SK-MEL-5 (cell line): ENCODE measurements at regions not wholly inside any gene's neighbourhood (a gene's known extent, or its start where the extent isn't known, plus 50 kb on each side); places are given as distances from the start of the nearest gene placed in this dataset.

Experiments used
- DNase-seq: peaks from one replicate; pipeline ENCODE4 v3.0.0-alpha.2; 2016; ENCODE audit warnings: low read depth, low spot score
- in situ Hi-C: cut with HindIII; loops from 2 replicates; pipeline ENCODE4 v1.10.0; 2016; ENCODE audit warnings: low sequenced_read_pairs, high pct_unique_total_duplicates, low pct_unique_long_range_greater_than_20kb

DNA sequence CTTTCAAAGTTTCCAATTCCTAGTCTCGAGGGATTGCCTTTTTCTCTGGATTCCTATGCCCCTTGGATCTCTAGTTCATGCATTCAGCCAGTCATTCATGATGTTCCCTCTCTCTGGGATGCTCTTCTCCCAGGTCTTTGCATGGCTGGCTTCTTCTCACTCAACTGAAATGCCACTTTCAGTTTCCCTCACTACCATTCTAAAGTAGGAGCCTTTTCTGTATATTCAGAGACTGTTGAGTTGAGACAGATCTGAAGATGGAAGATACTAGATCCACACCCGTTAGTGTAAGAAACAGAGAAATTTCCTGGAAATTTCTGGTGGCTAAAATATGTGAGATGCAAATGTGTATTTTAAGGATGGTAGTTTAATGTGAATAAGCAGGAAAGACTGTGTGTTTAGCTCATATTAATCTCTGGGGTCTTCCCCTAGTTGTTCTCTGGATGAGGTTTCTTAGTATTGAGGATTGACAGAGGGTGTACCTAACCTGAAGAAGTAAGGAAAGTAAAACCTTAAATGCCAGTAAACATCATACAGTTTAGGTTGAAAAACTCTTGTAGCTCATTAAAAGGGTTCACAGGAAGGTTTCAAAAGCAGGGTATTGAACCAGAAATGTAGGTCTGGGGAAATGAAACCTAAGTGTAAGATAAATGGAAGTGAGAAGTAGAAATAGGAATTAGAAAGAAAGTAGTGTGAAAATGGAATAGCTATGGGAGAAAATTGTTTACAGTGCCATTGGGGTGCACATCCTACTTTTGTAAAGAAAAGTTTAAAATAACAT lies 331.3 kb downstream of the NDFIP2 start:
- in situ Hi-C loops: no loop called here

DNA sequence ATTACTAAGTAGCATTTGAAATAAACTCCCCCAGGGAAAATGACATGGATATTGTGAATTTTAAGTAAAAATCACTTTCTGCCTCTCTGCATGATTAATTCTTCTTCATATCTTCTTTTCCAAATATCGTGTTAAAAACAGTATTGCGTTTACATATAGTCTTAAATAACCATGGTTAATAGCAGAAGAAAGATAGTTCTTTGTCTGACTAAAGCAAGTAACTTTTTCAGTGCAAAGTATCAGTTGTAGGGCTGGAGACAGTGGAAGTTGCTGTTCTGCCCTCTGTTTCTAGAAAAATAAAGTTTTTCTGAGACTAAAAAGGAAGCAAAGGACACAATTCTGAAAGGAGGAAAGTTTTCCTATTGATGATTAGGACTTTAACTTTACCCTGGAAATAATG lies 330.2 kb downstream of the NDFIP2 start:
- in situ Hi-C loops: no loop called here
- no peak for DNase-seq

More for the DNA sequence above, 331.3 kb downstream of the NDFIP2 start:
- no peak for DNase-seq

DNA sequence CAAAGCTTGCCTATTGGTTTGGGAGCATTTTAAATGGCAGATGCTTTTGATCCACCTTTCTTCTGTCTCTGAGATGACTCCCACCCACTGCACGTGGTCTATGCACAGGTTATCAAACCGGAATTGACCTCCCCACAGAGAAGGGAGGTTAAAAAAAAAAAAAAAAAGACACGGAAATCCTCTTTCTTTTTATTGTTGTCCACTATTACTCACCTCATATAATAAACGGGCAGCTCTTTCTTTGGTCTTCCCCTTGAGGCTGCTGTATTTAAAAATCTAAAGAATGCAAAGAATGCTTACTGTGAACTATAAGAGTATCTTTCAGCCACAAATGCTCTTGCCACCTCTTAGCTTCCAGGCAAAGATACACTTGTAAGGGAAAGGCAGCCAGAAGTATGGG lies 329.7 kb downstream of the NDFIP2 start:
- peak; percentile 39 for DNase-seq
- in situ Hi-C loops: no loop called here

DNA sequence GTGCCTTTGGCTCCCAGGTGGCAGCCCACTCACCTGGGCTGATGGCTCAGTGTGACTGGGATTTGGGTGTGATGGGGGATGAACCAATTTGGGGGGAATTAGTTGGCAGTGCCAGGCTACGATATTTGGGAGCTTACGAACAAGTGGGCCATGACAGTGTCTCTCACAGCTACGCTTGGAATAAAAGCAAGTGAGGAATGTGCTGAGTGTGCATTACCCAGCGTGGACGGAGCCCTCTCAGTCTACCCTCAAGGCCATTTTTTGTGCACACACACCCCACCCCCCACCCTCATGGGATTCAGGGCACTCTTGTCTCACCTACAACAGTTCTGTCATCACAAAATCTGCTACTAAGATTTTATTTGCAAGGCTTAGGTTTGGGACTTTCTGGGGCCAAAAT lies 329.1 kb downstream of the NDFIP2 start:
- in situ Hi-C loops: no loop called here
- no peak for DNase-seq

DNA sequence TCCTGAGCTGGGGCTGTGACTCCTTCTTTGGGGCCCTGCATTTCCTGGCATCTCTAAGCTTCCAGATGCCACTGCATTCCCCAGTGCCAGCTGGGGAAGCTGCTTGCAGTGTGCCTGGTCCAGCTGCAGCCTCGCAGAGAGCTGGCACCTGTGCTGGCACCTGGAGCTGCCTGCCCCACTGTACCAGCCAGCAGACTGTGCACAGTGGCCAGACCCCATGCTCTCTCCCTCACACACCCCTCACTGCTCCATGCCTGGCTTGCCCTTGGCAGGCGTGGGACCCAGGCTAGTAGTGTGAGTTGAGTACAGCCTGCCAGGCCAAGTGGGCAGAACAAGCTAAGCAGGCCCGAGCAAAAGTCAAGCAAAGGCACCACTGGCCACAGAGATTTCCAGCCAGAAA lies 327.5 kb downstream of the NDFIP2 start:
- no peak for DNase-seq
- in situ Hi-C loops: no loop called here

DNA sequence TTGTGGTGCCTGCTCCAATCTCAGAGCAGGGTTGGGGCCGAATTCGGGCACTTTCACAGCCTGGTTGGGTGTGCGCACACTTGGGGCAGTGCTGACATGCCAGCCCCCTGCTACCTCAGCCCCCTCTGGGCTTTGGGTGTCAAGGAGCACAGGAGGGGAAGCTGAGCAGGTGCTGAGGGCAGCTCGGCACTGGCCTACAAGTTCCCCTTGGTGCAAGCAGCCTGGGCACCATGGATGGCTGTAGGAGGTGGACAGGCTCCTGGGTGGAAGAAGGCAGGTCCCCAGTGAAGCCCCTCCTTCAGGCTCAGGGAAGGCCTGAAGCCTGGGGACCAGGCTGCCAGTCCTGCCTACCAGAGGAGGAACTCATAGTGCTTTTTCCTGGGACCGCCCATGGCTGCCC lies 326.6 kb downstream of the NDFIP2 start:
- no peak for DNase-seq
- in situ Hi-C loops: no loop called here

DNA sequence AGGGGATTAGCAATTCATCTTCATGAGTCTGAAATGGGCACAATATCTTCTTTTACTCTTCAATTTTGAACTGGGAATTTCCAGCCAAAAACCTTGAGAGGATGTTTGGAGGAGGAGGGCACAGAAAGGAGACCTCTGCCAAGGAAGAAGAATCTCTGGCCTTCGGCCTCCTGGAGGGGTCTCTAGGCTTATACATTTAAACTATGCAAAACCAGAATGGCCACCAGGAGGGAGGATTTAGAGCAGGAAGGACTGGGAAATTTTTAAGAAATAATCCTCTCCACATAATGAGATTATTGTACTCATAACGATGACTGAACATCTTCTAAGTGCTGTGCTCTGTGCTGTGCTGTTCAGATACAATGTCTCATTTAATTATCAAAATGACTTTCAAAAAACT lies 325.9 kb downstream of the NDFIP2 start:
- DNase-seq: peak; percentile 28
- in situ Hi-C loops: no loop called here

DNA sequence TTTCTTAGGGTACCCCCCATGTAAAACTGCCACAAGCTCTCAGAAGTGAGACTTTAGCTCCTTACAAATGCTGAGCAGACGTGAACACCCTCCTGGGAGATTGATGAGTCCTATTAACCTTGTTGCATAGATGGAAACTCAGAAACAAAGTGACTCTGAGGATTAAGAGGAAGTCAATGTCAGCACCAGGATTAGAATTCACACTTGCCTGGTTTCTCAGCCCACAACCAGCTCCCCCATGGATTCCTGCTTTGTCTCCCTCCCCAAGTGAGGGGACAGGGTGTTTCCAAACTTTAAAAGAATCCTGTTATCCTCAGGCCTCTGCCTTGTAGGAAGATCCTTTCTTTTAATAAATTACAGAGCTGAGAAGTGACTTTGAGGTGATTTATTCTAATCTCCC lies 324.4 kb downstream of the NDFIP2 start:
- DNase-seq: no peak
- in situ Hi-C loops: no loop called here

DNA sequence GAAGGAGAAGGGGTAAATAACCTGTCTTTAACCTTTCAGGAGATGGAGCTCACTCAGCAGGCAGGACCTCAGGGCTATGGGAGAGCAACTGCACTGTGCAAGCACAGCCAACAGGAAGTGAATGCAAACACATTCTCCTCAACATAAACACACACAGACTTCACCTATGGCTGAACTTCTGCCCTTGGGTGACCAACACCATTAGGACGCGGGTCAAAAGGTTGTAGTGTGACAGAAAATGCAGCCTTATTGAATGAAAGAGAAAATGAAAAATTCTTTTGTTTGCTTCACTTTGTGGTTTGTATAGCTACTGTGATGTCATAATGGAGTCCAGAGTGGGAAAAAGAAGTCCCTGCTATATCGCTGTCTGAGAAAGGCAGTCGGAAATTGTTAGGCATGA lies 323.0 kb downstream of the NDFIP2 start:
- no peak for DNase-seq
- in situ Hi-C loops: no loop called here

DNA sequence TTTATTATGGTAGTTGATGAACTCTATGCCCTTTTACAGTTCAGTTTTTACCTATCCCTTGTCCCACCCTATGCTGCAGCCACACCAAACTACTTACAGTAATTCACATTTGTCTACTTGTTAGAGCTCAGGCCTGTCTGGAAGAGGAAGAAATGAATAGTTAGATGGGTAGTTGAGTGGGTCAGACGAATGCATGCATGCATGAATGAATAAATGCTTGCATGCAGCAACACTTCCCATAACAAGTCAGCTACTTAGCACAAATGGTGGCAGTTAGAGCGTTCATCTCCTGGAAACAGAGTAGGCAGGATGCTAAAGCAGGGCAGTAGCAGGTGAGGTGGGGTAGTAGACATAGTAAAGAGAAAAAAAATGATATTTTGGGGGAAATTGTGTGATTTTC lies 322.3 kb downstream of the NDFIP2 start:
- DNase-seq: no peak
- in situ Hi-C loops: no loop called here

DNA sequence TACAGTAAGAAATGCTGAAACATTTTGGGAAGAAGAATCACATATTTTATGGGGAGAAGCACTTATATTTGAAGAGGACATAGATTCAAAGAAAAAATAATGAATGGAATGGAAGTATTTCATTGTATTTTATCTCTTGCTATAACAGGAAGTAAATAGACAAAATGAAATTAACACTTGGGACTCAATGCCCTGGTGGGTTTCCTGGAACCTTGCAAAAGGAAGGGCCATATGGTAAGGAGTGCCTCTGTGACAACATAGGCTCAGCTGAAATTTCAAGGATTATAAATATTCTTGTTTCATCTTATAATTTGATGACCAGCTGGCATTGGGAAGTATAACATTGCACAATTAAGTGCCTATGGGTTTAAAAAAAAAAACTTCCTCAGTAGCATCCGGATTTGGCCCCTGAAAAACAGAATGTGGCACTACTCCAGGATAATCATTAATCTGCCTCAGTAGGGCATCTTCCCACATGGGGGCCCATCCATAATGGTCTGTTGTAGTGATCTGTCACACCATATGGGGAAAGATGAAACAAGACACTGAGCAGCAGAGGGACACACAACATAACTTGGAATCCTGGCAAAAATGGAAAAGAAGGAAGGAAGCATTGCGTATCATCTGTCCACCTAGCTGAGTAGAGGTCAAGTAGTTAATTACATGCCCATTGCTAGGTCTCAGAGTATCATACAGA lies 321.6 kb downstream of the NDFIP2 start:
- in situ Hi-C loops: no loop called here
- no peak for DNase-seq

DNA sequence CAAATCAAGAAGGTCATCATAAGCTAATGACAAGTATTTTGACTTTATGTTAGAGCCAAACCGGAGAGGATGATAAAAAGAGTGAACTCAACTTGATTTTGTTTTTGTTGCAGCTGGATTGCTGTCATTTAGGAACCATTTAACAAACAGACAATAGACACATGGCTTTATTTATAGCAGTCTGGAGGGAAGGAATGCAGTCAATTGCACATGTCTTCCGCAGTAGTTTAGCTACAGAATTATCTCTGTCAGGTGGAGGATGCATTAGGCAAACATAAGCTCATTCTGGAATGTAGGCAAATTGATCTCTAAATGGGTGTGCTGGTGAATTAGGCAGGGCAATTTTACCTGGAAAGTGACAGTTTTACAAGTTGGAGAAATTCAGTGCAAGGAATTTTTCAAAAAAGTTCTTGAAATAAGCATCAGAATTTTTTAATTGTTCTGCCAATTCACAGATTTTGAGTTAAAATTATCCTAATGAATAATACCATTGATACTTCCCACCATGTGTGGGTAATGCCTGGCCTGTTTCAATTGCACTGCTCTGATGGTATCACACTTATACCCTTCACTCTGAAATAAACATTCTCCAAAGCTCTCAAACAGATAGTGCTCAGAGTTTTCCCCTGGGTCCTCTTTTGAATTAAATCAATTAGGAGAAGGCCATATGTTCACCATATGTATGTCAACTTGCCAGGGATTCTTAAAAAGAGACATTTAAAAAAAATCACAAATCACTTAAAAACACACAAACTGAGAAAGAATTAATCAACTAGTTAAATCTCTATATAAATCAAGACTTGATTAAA lies 318.3 kb downstream of the NDFIP2 start:
- in situ Hi-C loops: loop anchor here (25.0 kb wide), 1 partner anchor 138 kb away; no protein-coding TSS in a partner anchor
- no peak for DNase-seq

DNA sequence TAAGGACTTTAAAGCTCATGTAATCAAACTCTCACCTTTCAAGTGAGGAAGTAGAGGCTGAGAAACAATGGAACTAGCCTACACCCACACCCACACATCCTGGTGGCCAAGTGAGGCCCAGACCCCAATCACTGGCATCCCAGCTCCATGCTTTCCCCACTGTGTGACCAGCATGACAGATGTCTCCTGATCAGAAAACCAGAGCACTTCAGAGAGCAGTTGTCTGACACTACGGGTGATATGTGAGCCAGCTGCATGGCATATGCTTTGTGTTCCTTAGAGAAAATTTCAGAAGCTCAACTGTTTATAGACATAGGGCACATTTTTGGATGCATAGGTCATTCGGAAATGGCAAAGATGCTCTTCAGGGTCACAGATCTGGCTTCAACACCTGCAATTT lies 315.2 kb downstream of the NDFIP2 start:
- in situ Hi-C loops: loop anchor here (25.0 kb wide), 1 partner anchor 141 kb away; no protein-coding TSS in a partner anchor

DNA sequence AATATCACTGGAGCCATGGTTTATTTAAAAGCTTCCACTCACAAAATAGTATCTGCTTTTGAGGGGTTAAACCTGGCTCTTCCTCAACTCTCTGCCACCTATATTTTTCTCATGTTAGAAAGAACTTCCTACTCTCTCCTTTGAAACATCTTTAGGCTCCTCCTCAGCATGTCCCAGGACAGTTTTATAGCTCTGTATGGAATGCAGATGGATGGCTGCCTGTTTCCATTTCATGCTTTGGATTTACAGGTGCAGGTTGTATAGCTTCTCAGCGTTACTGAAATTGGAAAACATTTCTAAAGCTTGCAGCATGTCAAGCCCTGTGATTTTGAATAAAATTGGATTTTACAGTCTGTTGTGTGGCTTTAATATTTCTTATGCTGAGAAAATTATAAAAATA lies 314.0 kb downstream of the NDFIP2 start:
- no peak for DNase-seq
- in situ Hi-C loops: loop anchor here (25.0 kb wide), 1 partner anchor 142 kb away; no protein-coding TSS in a partner anchor

More for the DNA sequence above, 315.2 kb downstream of the NDFIP2 start:
- DNase-seq: no peak

DNA sequence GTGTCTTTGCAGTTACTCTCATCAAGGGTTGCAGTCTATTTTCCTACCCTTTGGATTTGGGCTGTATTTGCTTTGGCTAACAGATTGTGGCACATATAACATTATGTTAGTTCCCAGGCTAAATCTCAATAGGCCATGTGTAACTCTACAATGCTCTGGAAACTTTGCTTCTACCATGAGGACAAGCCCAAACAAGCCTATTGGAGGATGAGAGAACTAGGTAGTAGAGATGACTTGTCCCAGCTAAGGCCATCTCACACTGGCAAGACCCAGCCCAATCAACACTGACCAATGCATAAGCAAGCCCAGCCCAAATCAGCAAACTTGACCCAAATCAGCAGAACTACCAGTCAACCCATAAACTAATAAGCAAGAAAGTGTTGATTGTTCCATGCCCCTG lies 311.8 kb downstream of the NDFIP2 start:
- in situ Hi-C loops: loop anchor here (25.0 kb wide), 1 partner anchor 145 kb away; no protein-coding TSS in a partner anchor
- no peak for DNase-seq

DNA sequence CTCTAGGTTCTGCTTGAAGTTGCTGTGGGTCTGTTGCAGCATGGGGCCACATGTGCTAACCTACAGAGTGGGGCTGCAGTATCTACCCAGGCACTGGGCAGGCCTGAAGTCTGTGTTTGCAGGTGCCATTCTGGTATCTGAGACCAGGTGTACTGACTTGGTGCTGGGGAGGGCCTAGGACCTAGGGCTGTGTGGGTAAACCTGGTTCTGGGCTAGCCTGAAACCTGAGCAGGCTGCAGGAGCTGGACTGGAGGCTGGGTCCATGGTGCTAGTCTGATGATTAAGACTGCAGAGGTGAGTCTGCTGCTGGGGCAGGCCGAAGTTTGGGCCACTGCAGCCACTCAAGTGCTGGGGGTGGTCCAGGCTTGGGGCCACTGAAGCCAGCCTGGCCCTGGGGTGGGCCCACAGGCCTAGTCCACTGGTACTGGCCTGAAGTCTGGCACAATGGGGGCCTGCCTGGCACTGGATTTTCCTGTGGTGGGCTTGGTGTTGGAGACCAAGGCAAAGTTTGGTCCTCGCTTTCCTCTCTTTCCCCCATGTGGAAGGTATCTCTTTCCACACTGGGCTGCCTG lies 310.6 kb downstream of the NDFIP2 start:
- in situ Hi-C loops: loop anchor here (25.0 kb wide), 1 partner anchor 146 kb away; no protein-coding TSS in a partner anchor
- DNase-seq: no peak

DNA sequence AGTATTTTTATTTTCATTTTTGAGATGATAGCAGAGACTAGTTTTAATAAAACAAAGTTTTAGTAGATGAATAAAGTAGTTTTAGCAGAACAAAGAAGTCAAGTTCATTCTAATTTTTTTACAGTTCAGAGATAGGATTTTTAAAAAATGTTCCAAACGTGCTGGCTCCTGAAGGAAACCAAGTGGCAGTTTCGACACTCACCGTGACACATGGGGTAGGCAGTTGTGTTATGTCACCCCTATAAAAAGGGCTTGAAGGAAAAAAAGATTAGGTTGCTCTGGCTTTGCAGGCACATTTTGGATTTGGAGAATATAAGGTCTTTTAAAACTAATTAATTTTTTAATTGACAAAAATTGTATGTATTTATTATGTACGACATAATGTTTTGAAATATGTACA lies 305.2 kb downstream of the NDFIP2 start:
- in situ Hi-C loops: loop anchor here (25.0 kb wide), 1 partner anchor 151 kb away; no protein-coding TSS in a partner anchor
- no peak for DNase-seq
